Posterior cingulate gyrus (tissue), 11 donors: ENCODE measurements at regions not wholly inside any gene's neighbourhood (a gene's known extent, or its start where the extent isn't known, plus 50 kb on each side); places are given as distances from the start of the nearest gene placed in this dataset.
"Not testable (repeated sequence)": the region's sequence is repeated elsewhere in the genome, so short reads cannot be mapped to it uniquely, and the experiment has no call there.

Experiments
- DNase-seq, 10 donors: peaks; one replicate each; pipeline versions ENCODE4 v3.0.0 to v3.0.0-alpha.2; 2020 to 2021; ENCODE audit warnings: mixed read lengths in 3 of 10
- intact Hi-C: fragments of 100-400 bp; cut with DNase I; formaldehyde crosslinking; loops from one replicate; pipeline ENCODE4 v1.15.1; 2023

DNA sequence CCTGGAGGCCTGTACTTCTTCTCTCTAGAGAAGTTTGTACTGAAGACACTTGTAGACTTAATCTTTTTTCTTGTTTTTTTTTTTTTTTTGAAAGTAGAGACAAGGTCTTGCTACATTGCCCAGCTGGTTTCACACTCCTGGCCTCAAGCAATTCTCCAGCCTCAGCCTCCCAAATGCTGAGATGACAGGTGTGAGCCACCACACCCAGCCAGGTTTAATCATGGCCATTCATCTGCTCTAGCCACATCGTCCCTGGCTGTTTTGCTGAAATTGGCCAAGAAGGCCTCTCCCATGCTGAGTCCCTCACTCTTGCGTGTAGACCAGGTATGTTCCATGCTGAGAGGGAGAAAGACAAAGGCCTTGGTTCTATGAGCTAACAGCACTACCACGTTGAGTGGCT is 176.2 kb downstream of the JCAD start:
- intact Hi-C loops = no loop called here

DNA sequence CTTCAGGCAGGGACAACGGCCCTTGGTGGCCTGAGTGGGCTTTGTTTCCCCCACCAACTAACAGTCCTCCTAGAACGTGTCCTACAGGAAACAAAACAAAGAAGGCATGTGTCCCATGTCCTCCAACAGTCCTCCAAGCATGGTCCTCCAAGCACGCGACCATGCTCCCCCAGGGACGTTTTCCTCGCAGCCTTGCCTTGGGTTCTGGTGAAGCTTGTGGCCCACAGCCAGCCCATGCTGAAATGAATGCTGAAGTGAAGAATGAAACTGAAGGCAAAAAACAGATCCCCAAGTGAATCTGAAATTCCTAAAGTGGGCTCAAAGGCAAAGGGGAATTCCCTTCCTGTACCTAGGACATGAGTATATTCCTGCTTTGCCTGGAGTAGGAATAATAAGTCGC is 176.6 kb downstream of the JCAD start:
- DNase-seq = no peak
- intact Hi-C loops = no loop called here

More for the DNA sequence above, 176.2 kb downstream of the JCAD start:
- DNase-seq = no peak

DNA sequence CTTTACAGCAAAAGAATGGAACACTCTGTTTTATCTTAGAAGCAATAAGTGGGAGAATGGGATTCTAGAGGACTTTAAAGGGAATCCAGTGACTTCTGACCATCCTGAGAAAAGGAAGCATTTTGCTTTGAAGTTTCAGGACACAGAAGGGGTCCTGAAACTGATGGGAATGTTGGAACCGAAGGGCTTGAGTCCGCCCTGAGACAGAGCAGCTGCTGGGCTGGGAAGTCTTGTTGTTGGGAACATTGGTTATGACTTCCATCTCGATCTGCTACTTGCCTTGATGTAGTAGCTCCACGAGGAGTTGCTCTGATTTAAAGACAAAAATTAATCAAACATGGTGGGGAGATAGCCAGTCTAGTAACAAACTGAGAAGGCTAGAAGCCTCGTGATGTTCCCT is 177.6 kb downstream of the JCAD start:
- intact Hi-C loops = no loop called here
- no peak for DNase-seq

DNA sequence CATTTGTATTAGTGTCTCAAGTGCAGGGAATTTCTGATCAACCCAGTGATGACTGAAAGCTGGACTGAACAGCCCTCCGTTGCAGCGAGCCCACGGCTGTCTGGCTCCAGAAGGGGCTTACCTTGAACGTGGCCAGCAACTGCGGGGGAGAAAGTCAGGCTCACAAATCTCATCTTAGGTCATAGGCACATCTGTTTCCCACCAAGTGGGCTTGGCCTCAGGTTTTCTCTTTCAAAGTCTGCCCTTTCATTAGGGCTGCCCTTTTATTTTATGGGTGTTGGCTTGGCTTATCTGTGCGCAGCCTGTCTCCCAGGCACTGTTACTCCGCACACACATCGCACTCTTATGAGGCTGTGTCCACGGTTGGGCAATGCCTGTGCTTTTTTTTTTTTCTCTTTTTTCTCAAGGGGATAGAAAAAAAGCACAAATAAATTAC is 178.0 kb downstream of the JCAD start:
- intact Hi-C loops = no loop called here
- no peak for DNase-seq

DNA sequence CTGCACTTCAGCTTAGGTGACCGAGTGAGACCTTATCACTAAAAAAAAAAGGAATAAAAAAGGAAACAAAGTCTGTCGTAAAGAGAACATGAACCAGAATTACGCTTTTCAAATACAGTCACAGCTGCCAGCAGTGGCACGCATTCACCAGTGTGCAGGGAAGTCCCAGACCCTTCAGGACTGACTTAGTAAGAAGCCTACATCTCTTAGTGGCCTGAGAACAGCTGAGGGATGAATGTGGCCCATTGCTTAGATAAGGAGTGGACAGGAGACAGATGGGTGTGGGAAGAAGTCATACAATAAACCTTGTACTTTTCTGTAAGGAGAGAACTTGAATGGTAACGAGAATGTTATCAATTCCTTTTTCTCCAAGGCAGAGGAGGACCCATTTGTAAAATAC is 178.5 kb downstream of the JCAD start:
- intact Hi-C loops = no loop called here

DNA sequence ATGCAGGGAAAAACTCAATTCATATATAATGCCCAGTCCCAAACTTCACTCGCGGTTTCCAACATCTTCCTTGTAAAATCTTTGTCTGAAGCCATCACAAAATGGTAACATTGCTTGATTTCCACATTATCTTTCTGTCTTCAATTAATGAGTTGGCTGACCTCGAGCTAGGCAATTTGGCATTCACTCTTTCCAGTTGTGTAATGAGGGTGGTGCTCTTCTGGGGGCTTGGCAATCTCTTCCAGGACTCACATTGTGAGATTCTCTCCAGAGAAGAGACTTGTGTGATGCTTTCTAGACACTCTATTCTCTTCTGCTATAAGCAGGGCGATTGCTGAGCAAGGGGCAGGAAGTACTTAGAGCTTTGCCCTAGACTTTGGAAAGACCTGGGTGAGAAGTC is 179.5 kb downstream of the JCAD start:
- no peak for DNase-seq
- intact Hi-C loops = no loop called here

More for the DNA sequence above, 178.5 kb downstream of the JCAD start:
- no peak for DNase-seq

DNA sequence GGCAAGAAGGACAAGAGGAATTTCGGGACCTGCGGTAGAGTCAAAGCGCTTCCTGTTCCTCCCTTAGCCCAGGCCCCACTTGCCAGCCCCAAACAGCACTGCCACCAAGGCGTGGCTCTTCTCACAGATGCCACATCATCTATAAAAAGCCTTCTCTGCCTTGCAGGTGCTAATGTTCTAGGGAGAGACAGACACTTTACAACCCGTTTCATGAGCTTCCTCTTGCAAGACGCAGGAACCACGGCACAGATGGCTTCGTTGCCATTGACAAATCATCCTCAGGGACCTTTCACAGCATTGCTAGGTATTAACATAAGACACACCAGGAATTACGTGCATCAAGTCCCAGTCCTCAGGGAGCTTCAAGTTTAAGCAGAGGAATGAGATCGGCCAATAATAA is 180.9 kb downstream of the JCAD start:
- intact Hi-C loops = no loop called here
- DNase-seq = no peak

DNA sequence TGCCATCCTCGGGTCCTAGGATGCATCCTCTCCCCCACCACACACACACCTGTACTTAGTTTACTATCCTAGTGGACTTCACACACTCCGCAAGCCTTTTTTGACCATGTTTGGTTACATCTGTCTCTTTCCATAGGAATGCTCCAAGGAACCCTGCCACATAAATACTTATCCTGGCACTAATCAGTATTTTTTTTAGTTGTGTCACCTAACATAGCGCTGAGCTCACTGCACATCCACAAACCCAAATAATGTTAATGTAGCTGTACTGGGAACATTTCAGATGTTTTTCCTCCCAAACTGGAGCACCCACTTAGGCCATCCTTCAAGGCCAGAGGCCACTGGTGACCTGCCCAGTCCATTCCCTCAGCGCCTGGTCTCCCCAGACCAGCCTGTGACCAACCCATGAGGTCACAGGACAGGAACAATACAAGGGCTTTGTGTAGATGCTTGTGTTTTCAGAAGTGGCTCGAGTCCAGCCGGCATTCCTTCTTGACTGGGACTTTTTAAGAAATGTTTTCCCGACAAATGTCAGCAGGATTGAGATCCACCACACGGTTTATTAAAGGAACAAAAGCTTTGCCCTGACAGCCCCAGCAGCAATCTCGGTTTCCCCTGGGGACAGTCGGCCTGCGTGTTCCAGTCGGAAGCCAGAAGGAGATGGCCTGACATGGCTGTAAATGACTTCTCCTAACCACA is 181.4 kb downstream of the JCAD start:
- DNase-seq = no peak
- intact Hi-C loops = no loop called here

DNA sequence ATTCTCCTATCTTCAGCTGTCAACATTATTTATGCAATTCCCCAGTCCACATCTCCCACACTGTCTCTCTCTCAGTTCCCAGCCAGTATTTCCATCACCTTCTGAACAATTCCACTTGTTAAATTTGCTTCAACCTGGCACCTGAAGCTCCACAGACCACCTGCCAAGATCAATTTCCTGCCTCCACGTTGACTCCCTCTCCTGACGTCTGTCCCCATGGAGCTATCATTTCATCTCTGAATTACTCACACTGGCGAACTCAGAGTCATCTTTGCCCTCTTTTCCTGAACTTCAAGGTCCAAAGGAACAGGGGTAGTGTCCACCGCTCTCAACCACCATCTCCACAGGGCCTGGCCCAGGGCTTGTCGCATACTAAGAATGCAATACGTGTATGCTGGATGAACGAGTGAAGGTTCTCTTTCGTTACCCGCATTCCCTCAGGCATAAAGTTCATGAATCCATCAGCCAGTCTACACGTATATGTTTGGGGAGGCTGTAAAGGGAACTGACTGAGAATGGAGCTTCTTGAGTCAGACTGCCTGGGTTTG is 183.3 kb downstream of the JCAD start:
- intact Hi-C loops = no loop called here
- no peak for DNase-seq

DNA sequence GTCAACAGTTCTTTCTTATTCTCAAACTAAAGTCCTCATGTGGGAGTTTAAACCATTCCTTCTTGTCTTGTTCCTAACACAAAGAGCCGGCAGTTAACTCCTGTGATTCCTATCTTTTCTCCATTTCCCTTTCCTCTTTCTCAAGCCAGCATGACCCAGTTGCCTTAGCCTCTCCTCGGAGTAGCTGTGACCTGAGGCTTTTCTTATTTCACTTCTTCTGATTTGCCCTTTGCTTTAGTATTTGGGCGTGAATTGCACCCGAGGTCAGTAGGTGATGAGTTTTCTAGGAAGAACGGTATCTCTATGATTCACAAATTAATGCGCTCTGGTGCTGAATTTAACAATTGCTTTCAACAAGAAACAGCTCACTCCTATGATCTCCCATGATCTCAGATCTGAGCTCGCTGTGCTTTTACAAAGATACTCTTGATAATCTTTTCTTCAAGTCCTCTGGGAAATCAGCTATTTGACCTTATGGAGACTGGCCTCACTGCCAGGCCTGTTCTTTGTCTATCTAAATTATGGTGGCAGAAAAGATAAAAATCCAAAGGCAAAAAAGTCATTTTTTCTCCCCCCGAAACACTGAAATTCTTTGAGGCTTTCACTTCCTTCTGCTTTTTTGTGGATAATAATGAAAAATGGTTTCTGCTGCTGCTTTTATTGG is 184.6 kb downstream of the JCAD start:
- no peak for DNase-seq
- intact Hi-C loops = no loop called here

DNA sequence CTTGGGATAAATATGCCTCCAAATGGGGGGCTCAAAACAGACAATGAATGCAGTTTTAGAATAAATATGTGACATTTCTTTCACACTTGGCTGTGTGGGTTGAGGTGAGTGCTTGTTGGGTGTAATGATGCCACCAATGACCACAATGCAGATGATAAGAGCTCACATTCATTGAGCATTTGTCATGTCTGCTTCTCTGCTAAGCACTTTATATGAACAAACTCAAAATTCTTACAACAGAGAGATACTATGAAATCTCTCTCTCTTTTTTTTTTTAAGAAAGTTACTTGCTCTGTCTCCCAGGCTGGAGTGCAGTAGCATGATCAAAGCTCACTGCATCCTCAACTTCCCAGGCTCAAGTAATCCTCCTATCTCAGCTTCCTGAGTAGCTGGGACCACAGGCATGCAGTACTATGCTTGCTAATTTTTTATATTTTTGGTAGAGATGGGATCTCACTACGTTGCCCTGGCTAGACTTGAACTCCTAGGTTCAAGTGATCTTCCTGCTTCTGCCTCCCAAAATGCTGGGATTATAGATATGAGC is 185.4 kb downstream of the JCAD start:
- intact Hi-C loops = no loop called here
- DNase-seq = no peak

DNA sequence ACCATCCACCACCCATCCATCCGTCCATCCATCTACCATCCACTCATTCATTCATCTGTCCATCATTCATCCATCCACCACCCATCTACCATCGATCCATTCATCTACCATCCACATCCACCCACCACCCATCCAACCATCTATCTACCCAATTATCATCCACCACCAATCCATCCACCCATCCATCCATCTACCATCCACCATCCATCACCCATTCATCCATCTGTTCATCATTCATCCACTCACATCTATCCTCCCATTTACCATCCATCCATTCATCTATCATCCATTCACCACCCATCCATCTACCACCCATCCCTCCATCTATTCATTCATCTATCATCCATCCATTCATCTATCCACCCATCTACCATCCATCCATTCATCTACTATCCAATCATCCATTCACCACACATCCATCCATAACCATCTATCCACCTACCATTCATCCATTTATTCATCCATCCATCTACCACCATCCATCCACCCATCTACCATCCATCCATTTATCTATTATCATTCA is 188.8 kb downstream of the JCAD start:
- intact Hi-C loops = no loop called here
- DNase-seq = no peak

DNA sequence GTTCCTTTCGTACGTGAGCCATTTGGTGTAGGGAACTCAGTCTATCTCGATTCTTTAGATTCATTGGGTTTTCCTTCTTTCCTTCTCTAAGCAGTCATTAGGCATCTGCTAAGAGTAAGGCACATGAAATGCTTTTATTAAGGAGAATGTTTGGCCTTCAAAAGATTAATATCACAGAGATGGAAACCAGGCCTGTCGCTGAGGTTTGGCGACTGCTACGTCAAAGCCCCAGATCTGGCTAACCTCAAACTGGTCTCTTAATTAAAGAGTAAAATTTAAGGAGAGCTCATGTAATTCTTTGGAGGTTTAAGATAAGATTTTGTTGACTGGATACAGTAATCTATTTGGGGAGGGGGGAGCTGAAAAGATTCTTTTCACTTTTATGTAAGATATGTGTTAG is 189.8 kb downstream of the JCAD start:
- DNase-seq = no peak
- intact Hi-C loops = no loop called here

DNA sequence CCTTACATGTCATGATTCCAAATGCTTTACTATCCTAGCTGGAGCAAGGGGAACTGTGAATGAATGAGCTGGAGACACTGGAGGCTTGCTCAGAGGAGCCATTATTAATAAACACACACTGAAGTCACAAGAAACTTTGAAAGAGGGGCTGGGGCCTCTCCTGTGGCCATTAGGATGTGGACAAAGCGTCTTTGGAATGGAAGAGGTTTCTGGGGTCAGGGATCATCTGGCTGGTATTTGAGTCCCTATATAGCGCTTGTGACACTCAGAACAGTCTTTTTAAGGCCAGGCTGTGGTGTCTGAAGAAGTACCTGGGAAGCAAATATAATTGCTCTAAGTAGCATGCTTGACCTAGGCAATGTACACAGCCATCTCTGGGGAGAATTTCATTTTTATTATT is 193.0 kb downstream of the JCAD start:
- intact Hi-C loops = no loop called here
- DNase-seq = no peak

DNA sequence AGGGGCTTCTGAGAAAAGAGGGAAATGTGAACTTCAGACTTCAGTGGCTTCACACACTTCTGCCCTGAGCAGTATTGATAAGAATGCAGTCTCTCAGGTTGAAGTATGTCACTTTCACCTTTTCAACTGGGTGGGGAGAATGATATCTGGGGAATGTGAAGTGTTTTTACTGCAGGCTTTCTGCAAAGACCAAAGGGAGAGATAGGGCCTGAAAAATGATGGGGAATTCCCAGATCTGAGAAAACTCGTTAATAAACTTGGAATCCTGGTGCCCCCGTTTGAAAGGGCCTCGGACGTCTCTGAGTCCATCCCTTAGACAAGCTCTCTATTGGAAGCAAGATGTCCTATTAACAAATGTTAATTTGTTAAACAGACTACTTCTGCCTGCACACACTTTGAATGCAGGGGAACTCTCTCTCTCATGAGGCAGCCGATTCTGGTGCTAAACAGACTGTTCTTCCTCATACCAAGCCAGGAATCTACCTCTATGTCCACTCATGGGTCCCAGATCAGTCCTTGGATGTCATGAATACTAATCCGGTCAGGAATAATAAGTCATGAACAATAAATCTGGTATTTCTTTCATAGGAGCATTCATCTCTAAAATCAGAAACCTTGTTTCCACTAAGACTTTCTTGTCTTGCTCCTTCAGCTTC is 193.6 kb downstream of the JCAD start:
- DNase-seq = no peak
- intact Hi-C loops = no loop called here

DNA sequence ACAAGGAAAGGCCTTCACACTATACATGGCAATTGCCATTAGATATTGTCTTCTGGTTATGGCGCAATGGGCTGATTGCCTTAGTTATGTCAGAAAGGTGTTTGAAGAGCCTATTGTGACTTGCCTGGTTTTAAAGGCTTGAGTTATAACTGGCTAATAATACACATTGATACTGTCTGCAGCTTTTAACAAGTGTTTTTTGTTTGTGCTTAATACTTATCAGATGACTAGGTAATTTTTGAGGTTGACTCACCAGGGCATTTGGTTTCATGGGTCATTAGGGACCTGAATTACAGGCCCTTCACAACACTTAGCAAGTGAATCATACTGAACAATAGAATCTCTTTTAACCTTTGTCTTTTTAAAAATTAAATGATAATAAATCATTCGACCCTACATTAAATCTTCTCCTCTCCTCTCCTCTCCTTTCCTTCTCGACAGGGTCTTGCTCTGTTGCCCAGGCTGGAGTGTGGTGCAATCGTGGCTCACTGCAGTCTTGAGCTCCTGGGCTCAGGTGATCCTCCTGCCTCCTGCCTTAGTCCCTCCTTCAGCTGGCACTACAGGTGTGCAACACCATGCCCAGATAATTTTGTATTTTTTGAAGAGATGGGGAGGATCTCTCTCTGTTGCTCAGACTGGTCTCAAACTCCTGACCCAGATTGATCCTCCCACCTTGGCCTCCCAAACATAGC is 196.3 kb downstream of the JCAD start:
- intact Hi-C loops = no loop called here
- DNase-seq = no peak

DNA sequence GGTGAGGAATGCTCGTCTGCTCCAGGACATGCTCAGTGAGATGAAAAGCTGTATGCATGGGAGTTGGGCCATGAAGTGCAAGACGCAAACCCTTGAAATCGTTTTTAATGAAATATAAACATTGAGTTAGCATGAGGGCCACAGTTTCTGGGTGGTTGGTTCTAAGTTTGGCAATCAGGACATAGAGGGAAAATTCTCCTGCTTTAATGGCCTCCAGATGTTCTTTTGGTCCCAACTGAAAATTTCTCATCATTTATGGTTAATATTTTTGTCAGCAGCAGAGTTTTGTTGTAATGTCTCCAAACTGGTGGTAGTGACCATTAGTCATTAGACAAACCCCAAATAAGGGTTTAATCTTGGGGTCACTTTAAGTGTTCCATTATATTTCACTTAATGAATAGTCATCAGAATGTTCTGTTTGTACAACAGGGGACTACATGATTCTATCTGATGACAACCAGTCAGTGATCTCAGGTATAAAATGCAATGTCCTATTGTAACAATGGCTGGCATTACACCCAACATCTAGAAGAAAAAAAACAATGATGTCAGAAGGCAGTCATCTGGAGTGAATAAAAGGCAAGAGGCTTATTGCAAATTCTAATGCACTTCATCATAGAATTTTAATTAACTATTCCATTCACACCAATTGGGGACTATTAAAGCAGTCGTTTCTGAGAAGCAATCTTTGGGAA is 197.4 kb downstream of the JCAD start:
- intact Hi-C loops = no loop called here
- DNase-seq = no peak

DNA sequence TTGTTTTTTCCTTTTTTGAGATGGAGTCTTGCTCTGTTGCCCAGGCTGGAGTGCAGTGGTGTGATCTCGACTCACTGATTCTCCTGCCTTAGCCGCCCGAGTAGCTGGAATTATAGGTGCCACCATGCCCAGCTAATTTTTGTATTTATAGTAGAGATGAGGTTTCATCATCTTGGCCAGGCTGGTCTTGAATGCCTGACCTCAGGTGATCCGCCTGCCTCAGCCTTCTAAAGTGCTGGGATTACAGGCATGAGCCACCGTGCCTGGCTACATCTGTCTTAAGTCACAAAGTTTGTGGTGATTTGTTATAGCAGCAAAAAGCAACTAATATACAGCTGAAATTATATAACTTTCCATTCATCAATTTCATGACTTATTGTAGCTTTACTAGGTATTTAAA is 198.2 kb downstream of the JCAD start:
- DNase-seq, intact Hi-C loops: not testable (repeated sequence)

DNA sequence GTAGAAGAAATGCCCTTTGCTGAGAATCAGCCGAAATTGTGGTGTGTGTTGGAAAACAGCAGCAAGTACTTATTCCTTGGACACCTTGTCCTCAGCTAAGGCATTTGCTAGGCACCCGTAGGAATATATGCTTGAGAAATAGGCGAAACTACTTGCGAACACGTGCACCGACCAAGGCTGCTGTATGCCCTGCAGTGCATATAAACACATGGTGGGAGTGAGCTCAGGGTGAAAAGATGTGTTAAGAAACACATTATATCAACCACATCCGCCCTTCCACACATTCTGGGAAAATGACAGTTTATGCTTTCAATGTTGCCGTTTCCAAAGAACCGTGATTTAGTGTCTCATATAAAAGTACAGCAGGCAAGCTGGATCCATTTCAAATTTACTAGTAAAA is 199.2 kb downstream of the JCAD start:
- intact Hi-C loops = no loop called here
- DNase-seq = no peak

DNA sequence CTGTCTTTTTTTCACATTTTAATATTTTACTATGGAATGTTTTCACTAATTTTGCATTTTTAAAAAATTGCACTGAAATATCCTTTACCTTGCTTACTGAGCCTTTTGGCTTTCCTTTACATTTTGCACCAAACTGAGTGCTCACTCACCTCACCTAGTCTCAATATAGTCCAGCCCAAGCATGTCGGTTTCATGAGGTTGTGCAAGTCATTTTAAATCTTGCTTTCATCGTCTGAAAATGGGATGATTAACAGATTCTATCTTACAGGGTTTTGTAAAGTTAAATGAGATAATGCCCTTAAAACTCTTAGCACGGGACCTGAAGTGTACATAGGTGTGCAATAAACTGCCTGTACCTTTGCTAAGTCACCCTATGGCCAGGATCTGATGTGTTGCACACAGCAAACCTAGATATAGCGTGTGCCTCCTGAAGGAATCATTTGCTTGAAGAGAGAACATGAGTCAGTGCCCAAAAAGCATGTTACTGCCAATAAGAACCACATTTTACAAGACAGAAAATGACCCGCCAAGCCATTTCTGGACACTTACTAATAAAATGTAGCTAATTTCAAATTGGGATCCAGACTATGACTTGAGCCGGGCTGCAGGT is 199.8 kb downstream of the JCAD start:
- DNase-seq = no peak
- intact Hi-C loops = no loop called here
